H9 (cell line): ENCODE measurements at regions not wholly inside any gene's neighbourhood (a gene's known extent, or its start where the extent isn't known, plus 50 kb on each side); places are given as distances from the start of the nearest gene placed in this dataset.

Experiments used
- DNase-seq: peaks from one replicate; pipeline ENCODE4 v3.0.0-alpha.2; 2017
- H2AFZ ChIP-seq: one replicate; pipeline ENCODE4 v1.6.1; 2013; ENCODE audit warnings: mild to moderate bottlenecking, low read length, control low read depth, moderate library complexity
- H2AK5ac ChIP-seq: 2 replicates; pipeline ENCODE4 v1.6.1; 2013; ENCODE audit warnings: low read length, control low read depth, mixed read lengths; ENCODE audit not compliant: insufficient read length
- H2BK120ac ChIP-seq: one replicate; pipeline ENCODE4 v1.6.1; 2013; ENCODE audit warnings: low read depth, mild to moderate bottlenecking, low read length, control low read depth, inconsistent platforms; ENCODE audit not compliant: poor library complexity, severe bottlenecking
- H2BK12ac ChIP-seq: 2 replicates; pipeline ENCODE4 v1.6.1; 2013; ENCODE audit warnings: low read length, control low read depth, mixed read lengths, low read depth; ENCODE audit not compliant: insufficient read length
- H2BK15ac ChIP-seq: 2 replicates; pipeline ENCODE4 v1.6.1; 2013; ENCODE audit warnings: low read depth, low read length, control low read depth
- H2BK20ac ChIP-seq: one replicate; pipeline ENCODE4 v1.6.1; 2013; ENCODE audit warnings: low read depth, mild to moderate bottlenecking, low read length, control low read depth, inconsistent platforms; ENCODE audit not compliant: poor library complexity, severe bottlenecking
- H2BK5ac ChIP-seq: 2 replicates; pipeline ENCODE4 v1.6.1; 2013; ENCODE audit warnings: low read length, control low read depth, mixed read lengths; ENCODE audit not compliant: insufficient read length
- H3K14ac ChIP-seq: 2 replicates; pipeline ENCODE4 v1.6.1; 2013; ENCODE audit warnings: low read length, control low read depth; ENCODE audit not compliant: insufficient read depth
- H3K18ac ChIP-seq: 2 replicates; pipeline ENCODE4 v1.6.1; 2013; ENCODE audit warnings: low read depth, mild to moderate bottlenecking, mixed read lengths, low read length, control low read depth; ENCODE audit not compliant: insufficient read length
- H3K23ac ChIP-seq: 2 replicates; pipeline ENCODE4 v1.6.1; 2013; ENCODE audit warnings: low read length, control low read depth, mixed read lengths, low read depth; ENCODE audit not compliant: insufficient read length
- H3K23me2 ChIP-seq: 2 replicates; pipeline ENCODE4 v1.6.1; 2013; ENCODE audit warnings: low read depth, mild to moderate bottlenecking, mixed read lengths, low read length, control low read depth; ENCODE audit not compliant: insufficient read length, poor library complexity, severe bottlenecking
- H3K27ac ChIP-seq: 2 replicates; pipeline ENCODE4 v1.5.1; 2013; ENCODE audit warnings: low read length, control low read depth, mixed read lengths, low read depth; ENCODE audit not compliant: insufficient read length
- H3K27me3 ChIP-seq: 2 replicates; pipeline ENCODE4 v1.6.1; 2013; ENCODE audit warnings: low read length, control low read depth, inconsistent platforms; ENCODE audit not compliant: insufficient read depth
- H3K4ac ChIP-seq: 2 replicates; pipeline ENCODE4 v1.6.1; 2013; ENCODE audit warnings: low read depth, mild to moderate bottlenecking, control low read depth, inconsistent platforms, low read length, moderate library complexity
- H3K4me1 ChIP-seq: 2 replicates; pipeline ENCODE4 v1.6.1; 2013; ENCODE audit warnings: low read length, control low read depth, inconsistent platforms; ENCODE audit not compliant: insufficient read depth
- H3K4me2 ChIP-seq: 2 replicates; pipeline ENCODE4 v1.6.1; 2013; ENCODE audit warnings: low read length, control low read depth, mixed read lengths; ENCODE audit not compliant: insufficient read length, insufficient read depth
- H3K56ac ChIP-seq: 2 replicates; pipeline ENCODE4 v1.6.1; 2013; ENCODE audit warnings: low read depth, mild to moderate bottlenecking, mixed read lengths, low read length, control low read depth; ENCODE audit not compliant: insufficient read length
- H3K79me1 ChIP-seq: 2 replicates; pipeline ENCODE4 v1.6.1; 2013; ENCODE audit warnings: low read depth, mild to moderate bottlenecking, moderate library complexity, low read length, control low read depth, inconsistent platforms; ENCODE audit not compliant: insufficient read depth, poor library complexity, severe bottlenecking
- H3K79me2 ChIP-seq: 2 replicates; pipeline ENCODE4 v1.6.1; 2013; ENCODE audit warnings: low read length, control low read depth, inconsistent platforms; ENCODE audit not compliant: insufficient read depth
- H3K9ac ChIP-seq: 2 replicates; pipeline ENCODE4 v1.6.1; 2013; ENCODE audit warnings: low read length, control low read depth, mixed read lengths; ENCODE audit not compliant: insufficient read length; ENCODE audit errors: extremely low read depth
- H3K9me3 ChIP-seq: one replicate; pipeline ENCODE4 v1.6.1; 2013; ENCODE audit warnings: low read depth, low read length, inconsistent platforms; ENCODE audit not compliant: control insufficient read depth
- H3T11ph ChIP-seq: one replicate; pipeline ENCODE4 v1.6.1; 2013; ENCODE audit warnings: mild to moderate bottlenecking, low read length, control low read depth, inconsistent platforms
- H4K20me1 ChIP-seq: one replicate; pipeline ENCODE4 v1.6.1; 2013; ENCODE audit not compliant: control insufficient read depth, insufficient read length, insufficient read depth
- H4K5ac ChIP-seq: 2 replicates; pipeline ENCODE4 v1.6.1; 2013; ENCODE audit warnings: low read depth, mild to moderate bottlenecking, mixed read lengths, low read length, control low read depth; ENCODE audit not compliant: insufficient read length
- H4K8ac ChIP-seq: replicated peaks from 2 replicates; pipeline ENCODE4 v1.6.1; 2013; ENCODE audit warnings: low read length, control low read depth, mixed read lengths, low read depth; ENCODE audit not compliant: insufficient read length
- H4K91ac ChIP-seq: 2 replicates; pipeline ENCODE4 v1.6.1; 2013; ENCODE audit warnings: low read depth, mild to moderate bottlenecking, moderate library complexity, mixed read lengths, low read length, control low read depth; ENCODE audit not compliant: insufficient read length
- H3K27ac Mint-ChIP-seq, 3 experiments: 2 replicates in 2 of 3; 3 replicates in 1 of 3; pipeline ENCODE4 v1.8.0; 2020 to 2021; ENCODE audit warnings: mixed read lengths in 3 of 3, mild to moderate bottlenecking in 1 of 3, moderate library complexity in 1 of 3
- H3K27me3 Mint-ChIP-seq: 2 replicates; pipeline ENCODE4 v1.8.0; 2021; ENCODE audit warnings: low read depth, mild to moderate bottlenecking, moderate library complexity, mixed read lengths
- H3K36me3 Mint-ChIP-seq, 3 experiments: 2 replicates in 2 of 3; 3 replicates in 1 of 3; pipeline ENCODE4 v1.8.0; 2020 to 2021; ENCODE audit warnings: low read depth in 3 of 3, mixed read lengths in 3 of 3; ENCODE audit not compliant: insufficient read depth in 1 of 3
- H3K4me1 Mint-ChIP-seq, 2 experiments: 2 replicates each; pipeline ENCODE4 v1.8.0; 2020; ENCODE audit warnings: mixed read lengths in 2 of 2
- H3K4me3 Mint-ChIP-seq, 2 experiments: 2 replicates in 1 of 2; 3 replicates in 1 of 2; pipeline ENCODE4 v1.8.0; 2020 to 2021; ENCODE audit warnings: mild to moderate bottlenecking in 2 of 2, mixed read lengths in 2 of 2, moderate library complexity in 1 of 2
- H3K9me3 Mint-ChIP-seq, 2 experiments: 2 replicates in 1 of 2; 3 replicates in 1 of 2; pipeline ENCODE4 v1.8.0; 2020; ENCODE audit warnings: mild to moderate bottlenecking in 2 of 2, mixed read lengths in 2 of 2, moderate library complexity in 1 of 2
- WGBS: extraction: QIAGEN DNeasy Blood & Tissue Kit; methylation state at CpG from one replicate; pipeline ENCODE4 v1.1.7; 2013; ENCODE audit warnings: missing lambda C conversion rate, low lambda C conversion rate, mixed read lengths; ENCODE audit not compliant: insufficient read length; ENCODE audit errors: extremely low coverage; 5-methylcytosine and 5-hydroxymethylcytosine counted together
- TF ChIP-seq, protein P1 (sequence below): fragments of 200-600 bp; sonication (generic); conservative IDR thresholded peaks from 3 replicates; pipeline ENCODE4 v1.8.0; 2021; ENCODE audit warnings: antibody characterized with exemption, mild to moderate bottlenecking

DNA sequence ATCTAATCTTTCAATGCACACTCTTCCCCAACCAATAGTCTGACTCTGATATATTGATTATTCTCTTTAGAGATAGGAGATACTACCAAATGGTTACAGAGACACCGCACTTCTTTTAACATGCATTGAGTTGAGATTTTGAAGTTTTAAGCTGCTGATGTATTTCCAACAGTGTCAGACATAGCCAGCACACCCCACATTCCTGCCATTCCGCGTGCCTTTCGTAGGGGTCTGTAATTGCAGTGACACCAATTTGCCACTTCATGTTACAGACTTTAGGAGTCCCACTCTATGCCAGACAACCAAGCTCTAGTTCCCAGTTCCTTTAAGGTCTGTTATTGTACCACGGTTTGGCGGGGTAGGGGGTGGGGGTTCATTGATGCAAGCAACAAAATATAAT lies 618.2 kb upstream of the FRG1 start:
- Mint-ChIP-seq H3K27ac (no peak overlapping the region), H3K27me3 (peaks cover 3% of the 10 kb centered on the region; the same call in 1 of the 2 replicates), H3K36me3 (peaks cover 0 to 7% (median 2%) of the 10 kb centered on the region in 3 experiments; a peak in 5 of 7 replicates), H3K4me3 (no peak overlapping the region), H3K9me3 (peaks cover 61 to 92% of the 10 kb centered on the region in 2 experiments), H3K4me1 (no peaks in the 10 kb centered on the region)
- no peak overlapping the region for H2AFZ ChIP-seq
- no peak overlapping the region for H2BK20ac ChIP-seq
- no peaks in the 10 kb centered on the region for H3K79me2 ChIP-seq
- H2BK12ac ChIP-seq = no peak overlapping the region
- H3K9ac ChIP-seq = no peak overlapping the region
- no peak overlapping the region for H3K18ac ChIP-seq
- H2BK120ac ChIP-seq = no peak overlapping the region
- no peak overlapping the region for H4K91ac ChIP-seq
- no peak overlapping the region for H2BK5ac ChIP-seq
- WGBS = no CpG with 5 or more reads among the region's 6 CpGs
- no peaks in the 10 kb centered on the region for H4K20me1 ChIP-seq
- H2AK5ac ChIP-seq = no peak overlapping the region
- TF ChIP-seq, protein P1, sequence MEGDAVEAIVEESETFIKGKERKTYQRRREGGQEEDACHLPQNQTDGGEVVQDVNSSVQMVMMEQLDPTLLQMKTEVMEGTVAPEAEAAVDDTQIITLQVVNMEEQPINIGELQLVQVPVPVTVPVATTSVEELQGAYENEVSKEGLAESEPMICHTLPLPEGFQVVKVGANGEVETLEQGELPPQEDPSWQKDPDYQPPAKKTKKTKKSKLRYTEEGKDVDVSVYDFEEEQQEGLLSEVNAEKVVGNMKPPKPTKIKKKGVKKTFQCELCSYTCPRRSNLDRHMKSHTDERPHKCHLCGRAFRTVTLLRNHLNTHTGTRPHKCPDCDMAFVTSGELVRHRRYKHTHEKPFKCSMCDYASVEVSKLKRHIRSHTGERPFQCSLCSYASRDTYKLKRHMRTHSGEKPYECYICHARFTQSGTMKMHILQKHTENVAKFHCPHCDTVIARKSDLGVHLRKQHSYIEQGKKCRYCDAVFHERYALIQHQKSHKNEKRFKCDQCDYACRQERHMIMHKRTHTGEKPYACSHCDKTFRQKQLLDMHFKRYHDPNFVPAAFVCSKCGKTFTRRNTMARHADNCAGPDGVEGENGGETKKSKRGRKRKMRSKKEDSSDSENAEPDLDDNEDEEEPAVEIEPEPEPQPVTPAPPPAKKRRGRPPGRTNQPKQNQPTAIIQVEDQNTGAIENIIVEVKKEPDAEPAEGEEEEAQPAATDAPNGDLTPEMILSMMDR = no peak
- H3K4me1 ChIP-seq = no peaks in the 10 kb centered on the region
- no peaks in the 10 kb centered on the region for H3K23me2 ChIP-seq
- H3T11ph ChIP-seq = no peak overlapping the region
- no peaks in the 10 kb centered on the region for H3K79me1 ChIP-seq
- no peak for DNase-seq
- no peak overlapping the region for H3K23ac ChIP-seq
- no peak overlapping the region for H3K56ac ChIP-seq
- no peak overlapping the region for H3K4me2 ChIP-seq
- H3K14ac ChIP-seq = no peak overlapping the region
- H4K5ac ChIP-seq = no peak overlapping the region
- no peaks in the 10 kb centered on the region for H3K27me3 ChIP-seq
- no peak overlapping the region for H2BK15ac ChIP-seq
- H3K9me3 ChIP-seq = peaks cover 19% of the 10 kb centered on the region
- no peak overlapping the region for H4K8ac ChIP-seq
- H3K27ac ChIP-seq = no peak overlapping the region
- H3K4ac ChIP-seq = no peak overlapping the region
